H9 (cell line): ENCODE measurements at regions not wholly inside any gene's neighbourhood (a gene's known extent, or its start where the extent isn't known, plus 50 kb on each side); places are given as distances from the start of the nearest gene placed in this dataset.

ENCODE experiments used
- DNase-seq: peaks from one replicate; pipeline ENCODE4 v3.0.0-alpha.2; 2017
- H2AFZ ChIP-seq: one replicate; pipeline ENCODE4 v1.6.1; 2013; ENCODE audit warnings: mild to moderate bottlenecking, low read length, control low read depth, moderate library complexity
- H2AK5ac ChIP-seq: 2 replicates; pipeline ENCODE4 v1.6.1; 2013; ENCODE audit warnings: low read length, control low read depth, mixed read lengths; ENCODE audit not compliant: insufficient read length
- H2BK120ac ChIP-seq: one replicate; pipeline ENCODE4 v1.6.1; 2013; ENCODE audit warnings: low read depth, mild to moderate bottlenecking, low read length, control low read depth, inconsistent platforms; ENCODE audit not compliant: poor library complexity, severe bottlenecking
- H2BK12ac ChIP-seq: 2 replicates; pipeline ENCODE4 v1.6.1; 2013; ENCODE audit warnings: low read length, control low read depth, mixed read lengths, low read depth; ENCODE audit not compliant: insufficient read length
- H2BK15ac ChIP-seq: 2 replicates; pipeline ENCODE4 v1.6.1; 2013; ENCODE audit warnings: low read depth, low read length, control low read depth
- H2BK20ac ChIP-seq: one replicate; pipeline ENCODE4 v1.6.1; 2013; ENCODE audit warnings: low read depth, mild to moderate bottlenecking, low read length, control low read depth, inconsistent platforms; ENCODE audit not compliant: poor library complexity, severe bottlenecking
- H2BK5ac ChIP-seq: 2 replicates; pipeline ENCODE4 v1.6.1; 2013; ENCODE audit warnings: low read length, control low read depth, mixed read lengths; ENCODE audit not compliant: insufficient read length
- H3K14ac ChIP-seq: 2 replicates; pipeline ENCODE4 v1.6.1; 2013; ENCODE audit warnings: low read length, control low read depth; ENCODE audit not compliant: insufficient read depth
- H3K18ac ChIP-seq: 2 replicates; pipeline ENCODE4 v1.6.1; 2013; ENCODE audit warnings: low read depth, mild to moderate bottlenecking, mixed read lengths, low read length, control low read depth; ENCODE audit not compliant: insufficient read length
- H3K23ac ChIP-seq: 2 replicates; pipeline ENCODE4 v1.6.1; 2013; ENCODE audit warnings: low read length, control low read depth, mixed read lengths, low read depth; ENCODE audit not compliant: insufficient read length
- H3K23me2 ChIP-seq: 2 replicates; pipeline ENCODE4 v1.6.1; 2013; ENCODE audit warnings: low read depth, mild to moderate bottlenecking, mixed read lengths, low read length, control low read depth; ENCODE audit not compliant: insufficient read length, poor library complexity, severe bottlenecking
- H3K27ac ChIP-seq: 2 replicates; pipeline ENCODE4 v1.5.1; 2013; ENCODE audit warnings: low read length, control low read depth, mixed read lengths, low read depth; ENCODE audit not compliant: insufficient read length
- H3K27me3 ChIP-seq: 2 replicates; pipeline ENCODE4 v1.6.1; 2013; ENCODE audit warnings: low read length, control low read depth, inconsistent platforms; ENCODE audit not compliant: insufficient read depth
- H3K4ac ChIP-seq: 2 replicates; pipeline ENCODE4 v1.6.1; 2013; ENCODE audit warnings: low read depth, mild to moderate bottlenecking, control low read depth, inconsistent platforms, low read length, moderate library complexity
- H3K4me1 ChIP-seq: 2 replicates; pipeline ENCODE4 v1.6.1; 2013; ENCODE audit warnings: low read length, control low read depth, inconsistent platforms; ENCODE audit not compliant: insufficient read depth
- H3K4me2 ChIP-seq: 2 replicates; pipeline ENCODE4 v1.6.1; 2013; ENCODE audit warnings: low read length, control low read depth, mixed read lengths; ENCODE audit not compliant: insufficient read length, insufficient read depth
- H3K56ac ChIP-seq: 2 replicates; pipeline ENCODE4 v1.6.1; 2013; ENCODE audit warnings: low read depth, mild to moderate bottlenecking, mixed read lengths, low read length, control low read depth; ENCODE audit not compliant: insufficient read length
- H3K79me1 ChIP-seq: 2 replicates; pipeline ENCODE4 v1.6.1; 2013; ENCODE audit warnings: low read depth, mild to moderate bottlenecking, moderate library complexity, low read length, control low read depth, inconsistent platforms; ENCODE audit not compliant: insufficient read depth, poor library complexity, severe bottlenecking
- H3K79me2 ChIP-seq: 2 replicates; pipeline ENCODE4 v1.6.1; 2013; ENCODE audit warnings: low read length, control low read depth, inconsistent platforms; ENCODE audit not compliant: insufficient read depth
- H3K9ac ChIP-seq: 2 replicates; pipeline ENCODE4 v1.6.1; 2013; ENCODE audit warnings: low read length, control low read depth, mixed read lengths; ENCODE audit not compliant: insufficient read length; ENCODE audit errors: extremely low read depth
- H3K9me3 ChIP-seq: one replicate; pipeline ENCODE4 v1.6.1; 2013; ENCODE audit warnings: low read depth, low read length, inconsistent platforms; ENCODE audit not compliant: control insufficient read depth
- H3T11ph ChIP-seq: one replicate; pipeline ENCODE4 v1.6.1; 2013; ENCODE audit warnings: mild to moderate bottlenecking, low read length, control low read depth, inconsistent platforms
- H4K20me1 ChIP-seq: one replicate; pipeline ENCODE4 v1.6.1; 2013; ENCODE audit not compliant: control insufficient read depth, insufficient read length, insufficient read depth
- H4K5ac ChIP-seq: 2 replicates; pipeline ENCODE4 v1.6.1; 2013; ENCODE audit warnings: low read depth, mild to moderate bottlenecking, mixed read lengths, low read length, control low read depth; ENCODE audit not compliant: insufficient read length
- H4K8ac ChIP-seq: replicated peaks from 2 replicates; pipeline ENCODE4 v1.6.1; 2013; ENCODE audit warnings: low read length, control low read depth, mixed read lengths, low read depth; ENCODE audit not compliant: insufficient read length
- H4K91ac ChIP-seq: 2 replicates; pipeline ENCODE4 v1.6.1; 2013; ENCODE audit warnings: low read depth, mild to moderate bottlenecking, moderate library complexity, mixed read lengths, low read length, control low read depth; ENCODE audit not compliant: insufficient read length
- H3K27ac Mint-ChIP-seq, 3 experiments: 2 replicates in 2 of 3; 3 replicates in 1 of 3; pipeline ENCODE4 v1.8.0; 2020 to 2021; ENCODE audit warnings: mixed read lengths in 3 of 3, mild to moderate bottlenecking in 1 of 3, moderate library complexity in 1 of 3
- H3K27me3 Mint-ChIP-seq: 2 replicates; pipeline ENCODE4 v1.8.0; 2021; ENCODE audit warnings: low read depth, mild to moderate bottlenecking, moderate library complexity, mixed read lengths
- H3K36me3 Mint-ChIP-seq, 3 experiments: 2 replicates in 2 of 3; 3 replicates in 1 of 3; pipeline ENCODE4 v1.8.0; 2020 to 2021; ENCODE audit warnings: low read depth in 3 of 3, mixed read lengths in 3 of 3; ENCODE audit not compliant: insufficient read depth in 1 of 3
- H3K4me1 Mint-ChIP-seq, 2 experiments: 2 replicates each; pipeline ENCODE4 v1.8.0; 2020; ENCODE audit warnings: mixed read lengths in 2 of 2
- H3K4me3 Mint-ChIP-seq, 2 experiments: 2 replicates in 1 of 2; 3 replicates in 1 of 2; pipeline ENCODE4 v1.8.0; 2020 to 2021; ENCODE audit warnings: mild to moderate bottlenecking in 2 of 2, mixed read lengths in 2 of 2, moderate library complexity in 1 of 2
- H3K9me3 Mint-ChIP-seq, 2 experiments: 2 replicates in 1 of 2; 3 replicates in 1 of 2; pipeline ENCODE4 v1.8.0; 2020; ENCODE audit warnings: mild to moderate bottlenecking in 2 of 2, mixed read lengths in 2 of 2, moderate library complexity in 1 of 2
- CTCF ChIP-seq: fragments of 200-600 bp; sonication (generic); conservative IDR thresholded peaks from 3 replicates; pipeline ENCODE4 v1.8.0; 2021; ENCODE audit warnings: antibody characterized with exemption, mild to moderate bottlenecking

GRCh38 chr14:42316693-42317092 is 710.0 kb downstream of the LRFN5 start:
- Histone ChIP-seq H3K56ac (no peak overlapping the region), H4K91ac (no peak overlapping the region), H3K4me1 (no peaks in the 10 kb centered on the region), H3K79me2 (no peaks in the 10 kb centered on the region), H3K14ac (no peak overlapping the region), H3K4ac (no peak overlapping the region), H3K23ac (no peak overlapping the region), H3K23me2 (no peaks in the 10 kb centered on the region), H2BK15ac (no peak overlapping the region), H2BK5ac (no peak overlapping the region), H3K4me2 (no peak overlapping the region), H2BK20ac (no peak overlapping the region), H3K79me1 (no peaks in the 10 kb centered on the region), H4K20me1 (no peaks in the 10 kb centered on the region), H2BK12ac (no peak overlapping the region), H2BK120ac (no peak overlapping the region), H2AK5ac (no peak overlapping the region), H4K8ac (no peak overlapping the region), H2AFZ (no peak overlapping the region), H3K18ac (no peak overlapping the region), H3T11ph (no peak overlapping the region), H3K27me3 (no peaks in the 10 kb centered on the region), H3K9ac (no peak overlapping the region), H3K27ac (no peak overlapping the region), H4K5ac (no peak overlapping the region), H3K9me3 (peaks cover 8% of the 10 kb centered on the region)
- Mint-ChIP-seq H3K9me3 (peaks cover 32 to 35% of the 10 kb centered on the region in 2 experiments), H3K4me3 (no peak overlapping the region), H3K27ac (0 out of 7 replicates have a peak overlapping the region, but pooled peaks of 1 of the 3 experiments have one; percentile 60), H3K36me3 (peaks cover 10 to 32% (median 26%) of the 10 kb centered on the region in 3 experiments), H3K27me3 (no peaks in the 10 kb centered on the region), H3K4me1 (peaks cover 4 to 5% of the 10 kb centered on the region in 2 experiments; a peak in 3 of 4 replicates)
- DNase-seq, result no peak
- no peak for TF ChIP-seq CTCF
